BE2C (cell line): ENCODE measurements at regions not wholly inside any gene's neighbourhood (a gene's known extent, or its start where the extent isn't known, plus 50 kb on each side); places are given as distances from the start of the nearest gene placed in this dataset.
A peak's percentile ranks its signal among the peaks of the same experiment; 100 is the strongest.

Source experiments
- DNase-seq: peaks from one replicate; pipeline ENCODE4 v3.0.0-alpha.2; 2020
- H3K27me3 ChIP-seq: fragments of 250-450 bp; sonication (Bioruptor Pico); 2 replicates; pipeline ENCODE4 v1.5.1; 2020; ENCODE audit warnings: mild to moderate bottlenecking
- H3K36me3 ChIP-seq: fragments of 250-450 bp; sonication (Bioruptor Pico); 2 replicates; pipeline ENCODE4 v1.5.1; 2020; ENCODE audit warnings: mild to moderate bottlenecking
- H3K4me1 ChIP-seq: fragments of 250-450 bp; sonication (Bioruptor Pico); 2 replicates; pipeline ENCODE4 v1.5.1; 2020
- H3K4me3 ChIP-seq: 2 replicates; pipeline ENCODE4 v1.5.1; 2011; ENCODE audit warnings: low read depth, low read length
- H3K9me3 ChIP-seq: fragments of 250-450 bp; sonication (Bioruptor Pico); 2 replicates; pipeline ENCODE4 v1.5.1; 2020
- CTCF ChIP-seq: IDR thresholded peaks from 2 replicates; pipeline ENCODE4 v1.5.1; 2012; ENCODE audit warnings: mild to moderate bottlenecking, low read depth, low read length

GRCh38 chr7:110590415-110590814 lies 500.5 kb upstream of the LRRN3 start:
- H3K4me1 ChIP-seq: 0 out of 2 replicates have a peak, but pooled peaks cover 3% of the 10 kb centered on the region
- H3K4me3 ChIP-seq: no peak overlapping the region
- H3K9me3 ChIP-seq: no peaks in the 10 kb centered on the region
- H3K27me3 ChIP-seq: no peaks in the 10 kb centered on the region
- no peaks in the 10 kb centered on the region for H3K36me3 ChIP-seq
- DNase-seq: no peak
- no peak for TF ChIP-seq CTCF

- no peak for TF ChIP-seq CTCF
- H3K27me3 ChIP-seq: no peaks in the 10 kb centered on the region
- no peaks in the 10 kb centered on the region for H3K36me3 ChIP-seq
- H3K9me3 ChIP-seq: no peaks in the 10 kb centered on the region
- no peak overlapping the region for H3K4me3 ChIP-seq
- 0 out of 2 replicates have a peak, but pooled peaks cover 3% of the 10 kb centered on the region for H3K4me1 ChIP-seq
- no peak for DNase-seq
Observed at GRCh38 chr7:110591341-110591740, 499.6 kb upstream of the LRRN3 start.

GRCh38 chr7:110592557-110592956 lies 498.4 kb upstream of the LRRN3 start:
- no peak for DNase-seq
- no peaks in the 10 kb centered on the region for H3K9me3 ChIP-seq
- H3K4me3 ChIP-seq: no peak overlapping the region
- 0 out of 2 replicates have a peak, but pooled peaks cover 3% of the 10 kb centered on the region for H3K4me1 ChIP-seq
- no peaks in the 10 kb centered on the region for H3K27me3 ChIP-seq
- no peaks in the 10 kb centered on the region for H3K36me3 ChIP-seq
- TF ChIP-seq CTCF: no peak

- no peak for TF ChIP-seq CTCF
- Histone ChIP-seq H3K9me3 (no peaks in the 10 kb centered on the region), H3K4me3 (no peak overlapping the region), H3K36me3 (no peaks in the 10 kb centered on the region), H3K27me3 (no peaks in the 10 kb centered on the region), H3K4me1 (0 out of 2 replicates have a peak, but pooled peaks cover 3% of the 10 kb centered on the region)
- no peak for DNase-seq
Observed at GRCh38 chr7:110593355-110593754, 497.6 kb upstream of the LRRN3 start.

GRCh38 chr7:110595694-110596093 lies 495.2 kb upstream of the LRRN3 start:
- Histone ChIP-seq H3K4me1 (0 out of 2 replicates have a peak, but pooled peaks cover 3% of the 10 kb centered on the region), H3K36me3 (no peaks in the 10 kb centered on the region), H3K27me3 (no peaks in the 10 kb centered on the region), H3K9me3 (no peaks in the 10 kb centered on the region), H3K4me3 (no peak overlapping the region)
- no peak for DNase-seq
- peak; percentile 33 for TF ChIP-seq CTCF

- TF ChIP-seq CTCF: no peak
- Histone ChIP-seq H3K4me3 (no peak overlapping the region), H3K9me3 (no peaks in the 10 kb centered on the region), H3K4me1 (no peaks in the 10 kb centered on the region), H3K27me3 (no peaks in the 10 kb centered on the region), H3K36me3 (no peaks in the 10 kb centered on the region)
- no peak for DNase-seq
Observed at GRCh38 chr7:110600956-110601355, 490.0 kb upstream of the LRRN3 start.
